VCaP (cell line): ENCODE measurements at regions not wholly inside any gene's neighbourhood (a gene's known extent, or its start where the extent isn't known, plus 50 kb on each side); places are given as distances from the start of the nearest gene placed in this dataset.
A peak's percentile ranks its signal among the peaks of the same experiment; 100 is the strongest.

ENCODE experiments used
- H3K27ac ChIP-seq: fragments of 450-650 bp; 2 replicates; pipeline ENCODE4 v1.5.1; 2017
- CTCF ChIP-seq: fragments of 450-650 bp; conservative IDR thresholded peaks from 2 replicates; pipeline ENCODE4 v1.5.1; 2017; ENCODE audit warnings: mild to moderate bottlenecking, moderate library complexity

- no peak for TF ChIP-seq CTCF
- H3K27ac ChIP-seq, result peak overlapping the region; percentile 67
Measured at GRCh38 chr2:23246992-23247683, 137.8 kb upstream of the KLHL29 start.

- no peak for TF ChIP-seq CTCF
- peak overlapping the region; percentile 67; the same call in 1 of the 2 replicates for H3K27ac ChIP-seq
Measured at GRCh38 chr2:23248667-23249066, 136.3 kb upstream of the KLHL29 start.

- H3K27ac ChIP-seq, result no peak overlapping the region
- no peak for TF ChIP-seq CTCF
Measured at GRCh38 chr2:23249348-23249747, 135.6 kb upstream of the KLHL29 start.

- no peak overlapping the region for H3K27ac ChIP-seq
- TF ChIP-seq CTCF, result no peak
Measured at GRCh38 chr2:23250371-23250770, 134.6 kb upstream of the KLHL29 start.

- no peak for TF ChIP-seq CTCF
- no peak overlapping the region for H3K27ac ChIP-seq
Measured at GRCh38 chr2:23256643-23257042, 128.3 kb upstream of the KLHL29 start.

GRCh38 chr2:23260621-23261020 lies 124.4 kb upstream of the KLHL29 start:
- TF ChIP-seq CTCF, result no peak
- H3K27ac ChIP-seq, result no peak overlapping the region

- TF ChIP-seq CTCF, result no peak
Measured at GRCh38 chr2:23268467-23269263, 116.3 kb upstream of the KLHL29 start.

More at GRCh38 chr2:23268467-23269263, 116.3 kb upstream of the KLHL29 start:
- H3K27ac ChIP-seq, result peak overlapping the region; percentile 5
